Neural progenitor cell (in vitro differentiated cells): ENCODE measurements at regions not wholly inside any gene's neighbourhood (a gene's known extent, or its start where the extent isn't known, plus 50 kb on each side); places are given as distances from the start of the nearest gene placed in this dataset.

Experiments
- CTCF ChIP-seq: fragments of 200-600 bp; sonication (generic); IDR thresholded peaks from 2 replicates; pipeline ENCODE4 v1.5.1; 2017; ENCODE audit warnings: antibody characterized with exemption, mild to moderate bottlenecking
- EZH2 ChIP-seq: fragments of 200-600 bp; sonication (generic); IDR thresholded peaks from 2 replicates; pipeline ENCODE4 v1.6.1; 2017; ENCODE audit warnings: antibody characterized with exemption, mild to moderate bottlenecking, moderate library complexity

- TF ChIP-seq CTCF = no peak
- TF ChIP-seq EZH2 = no peak
Measured at GRCh38 chr11:91996526-91996925, 228.1 kb upstream of the FAT3 start.
